H1 (cell line): ENCODE measurements at regions not wholly inside any gene's neighbourhood (a gene's known extent, or its start where the extent isn't known, plus 50 kb on each side); places are given as distances from the start of the nearest gene placed in this dataset.

Source experiments
- CTCF ChIA-PET: fragments of 300-600 bp; sonication (Branson Sonifier 250); formaldehyde crosslinking; loops from one replicate; lab custom pipeline; 2021; ENCODE audit not compliant: partially characterized antibody; lab: Charles Lee
- POLR2A ChIA-PET: fragments of 300-600 bp; sonication (Branson Sonifier 250); formaldehyde crosslinking; loops from one replicate; lab custom pipeline; 2021; ENCODE audit warnings: inconsistent platforms; ENCODE audit not compliant: partially characterized antibody; lab: Charles Lee
- DNase-seq, 2 experiments: peaks; one replicate each; pipeline versions ENCODE4 v3.0.0 to v3.0.0-alpha.2; 2010 to 2022; ENCODE audit warnings: low spot score in 2 of 2, low read depth in 1 of 2, mixed read lengths in 1 of 2
- FAIRE-seq: peaks from 2 replicates; lab custom pipeline; 2011; peaks lifted over from hg19 to GRCh38; lab: Jason Lieb, UNC
- H2AFZ ChIP-seq: 2 replicates; pipeline ENCODE4 v1.8.1; 2012; ENCODE audit warnings: low read length, inconsistent platforms
- H2AK5ac ChIP-seq: 2 replicates; pipeline ENCODE4 v1.6.1; 2013; ENCODE audit warnings: low read depth, low read length
- H2BK120ac ChIP-seq: replicated peaks from 2 replicates; pipeline ENCODE3; 2013; ENCODE audit warnings: low read depth, low read length, inconsistent platforms
- H2BK12ac ChIP-seq: 2 replicates; pipeline ENCODE4 v1.6.1; 2013; ENCODE audit warnings: low read depth, low read length
- H2BK15ac ChIP-seq: 2 replicates; pipeline ENCODE4 v1.6.1; 2013; ENCODE audit warnings: low read length
- H2BK20ac ChIP-seq: 2 replicates; pipeline ENCODE4 v1.6.1; 2013; ENCODE audit warnings: low read length
- H2BK5ac ChIP-seq: 2 replicates; pipeline ENCODE4 v1.6.1; 2013; ENCODE audit warnings: low read depth, low read length
- H3K14ac ChIP-seq: 2 replicates; pipeline ENCODE4 v1.6.1; 2013; ENCODE audit warnings: inconsistent platforms; ENCODE audit not compliant: insufficient read length
- H3K18ac ChIP-seq: 2 replicates; pipeline ENCODE4 v1.6.1; 2013; ENCODE audit warnings: low read length; ENCODE audit errors: extremely low read depth
- H3K23ac ChIP-seq: 2 replicates; pipeline ENCODE4 v1.6.1; 2013; ENCODE audit warnings: inconsistent platforms; ENCODE audit not compliant: insufficient read length
- H3K23me2 ChIP-seq: 2 replicates; pipeline ENCODE4 v1.6.1; 2013; ENCODE audit warnings: low read depth, low read length
- H3K27ac ChIP-seq: 2 replicates; pipeline ENCODE4 v1.6.1; 2011; ENCODE audit warnings: low read depth, low read length, inconsistent platforms
- H3K27me3 ChIP-seq, 4 experiments: replicated peaks in 1 of 4; 1 replicate in 1 of 4; 2 replicates in 3 of 4; pipeline versions ENCODE4 v1.6.1 to v1.8.1; 2011 to 2013; ENCODE audit warnings: low read length in 3 of 4, mild to moderate bottlenecking in 3 of 4, inconsistent platforms in 2 of 4, mixed read lengths in 2 of 4, moderate library complexity in 1 of 4; ENCODE audit not compliant: control insufficient read depth in 3 of 4, insufficient read depth in 3 of 4; ENCODE audit errors: extremely low read depth in 1 of 4
- H3K36me3 ChIP-seq, 4 experiments: 2 replicates each; pipeline versions ENCODE4 v1.6.1 to v1.8.1; 2011 to 2013; ENCODE audit warnings: mild to moderate bottlenecking in 4 of 4, low read length in 3 of 4, moderate library complexity in 2 of 4, control low read depth in 1 of 4, inconsistent platforms in 1 of 4; ENCODE audit not compliant: insufficient read depth in 4 of 4, control insufficient read depth in 2 of 4
- H3K4ac ChIP-seq: replicated peaks from 2 replicates; pipeline ENCODE3; 2013; ENCODE audit warnings: low read length, low read depth, mixed read lengths, inconsistent platforms; ENCODE audit not compliant: insufficient read length
- H3K4me1 ChIP-seq, 4 experiments: replicated peaks in 1 of 4; 1 replicate in 1 of 4; 2 replicates in 3 of 4; pipeline versions ENCODE4 v1.6.1 to v1.8.1; 2011 to 2013; ENCODE audit warnings: low read length in 3 of 4, inconsistent platforms in 2 of 4, mixed read lengths in 1 of 4; ENCODE audit not compliant: insufficient read depth in 4 of 4, control insufficient read depth in 3 of 4
- H3K4me2 ChIP-seq, 2 experiments: 2 replicates each; pipeline versions ENCODE4 v1.6.1 to v1.8.1; 2011 to 2013; ENCODE audit warnings: low read depth in 2 of 2, low read length in 2 of 2, control low read depth in 1 of 2, inconsistent platforms in 1 of 2, mild to moderate bottlenecking in 1 of 2; ENCODE audit not compliant: insufficient read depth in 1 of 2
- H3K4me3 ChIP-seq, 4 experiments: fragments of 200-600, 300-600 bp in 1 of 4; sonication (generic), shearing (Covaris generic), sonication (Bioruptor Twin) in 1 of 4; 2 replicates each; pipeline versions ENCODE4 v1.5.1 to v1.8.1; 2011 to 2016; ENCODE audit warnings: low read length in 4 of 4, low read depth in 3 of 4, control low read depth in 2 of 4, inconsistent platforms in 2 of 4, mild to moderate bottlenecking in 2 of 4, mixed read lengths in 1 of 4, moderate library complexity in 1 of 4; ENCODE audit not compliant: insufficient read depth in 2 of 4; ENCODE audit errors: extremely low read depth in 1 of 4
- H3K56ac ChIP-seq: replicated peaks from 2 replicates; pipeline ENCODE3; 2013; ENCODE audit warnings: low read depth, mild to moderate bottlenecking, mixed read lengths, low read length, inconsistent platforms; ENCODE audit not compliant: insufficient read length
- H3K79me1 ChIP-seq: 2 replicates; pipeline ENCODE4 v1.6.1; 2013; ENCODE audit warnings: low read depth, low read length, control low read depth
- H3K79me2 ChIP-seq, 2 experiments: 2 replicates each; pipeline versions ENCODE4 v1.6.1 to v1.8.1; 2012 to 2013; ENCODE audit warnings: low read length in 2 of 2, mild to moderate bottlenecking in 2 of 2, inconsistent platforms in 1 of 2; ENCODE audit not compliant: insufficient read depth in 2 of 2, control insufficient read depth in 1 of 2
- H3K9ac ChIP-seq, 4 experiments: replicated peaks in 1 of 4; 1 replicate in 1 of 4; 2 replicates in 3 of 4; pipeline versions ENCODE4 v1.6.1 to v1.8.1; 2011 to 2013; ENCODE audit warnings: low read depth in 3 of 4, low read length in 3 of 4, control low read depth in 2 of 4, mild to moderate bottlenecking in 2 of 4, moderate library complexity in 2 of 4, inconsistent platforms in 1 of 4; ENCODE audit errors: extremely low read depth in 1 of 4
- H3K9me3 ChIP-seq, 2 experiments: 2 replicates each; pipeline versions ENCODE4 v1.6.1 to v1.8.1; 2012 to 2013; ENCODE audit warnings: mild to moderate bottlenecking in 2 of 2, moderate library complexity in 2 of 2, control low read depth in 1 of 2, inconsistent platforms in 1 of 2, low read depth in 1 of 2, low read length in 1 of 2, mixed read lengths in 1 of 2; ENCODE audit not compliant: insufficient read depth in 2 of 2
- H4K20me1 ChIP-seq, 2 experiments: replicated peaks in 1 of 2; 2 replicates each; pipeline versions ENCODE3 to v1.8.1; 2011 to 2013; ENCODE audit warnings: inconsistent platforms in 2 of 2, low read length in 2 of 2, mild to moderate bottlenecking in 1 of 2; ENCODE audit not compliant: insufficient read depth in 2 of 2, control insufficient read depth in 1 of 2
- H4K5ac ChIP-seq: 2 replicates; pipeline ENCODE4 v1.6.1; 2013; ENCODE audit warnings: low read length, low read depth, mixed read lengths, inconsistent platforms; ENCODE audit not compliant: insufficient read length
- H4K8ac ChIP-seq: 2 replicates; pipeline ENCODE4 v1.8.0; 2013; ENCODE audit warnings: mild to moderate bottlenecking, moderate library complexity, low read length, inconsistent platforms; ENCODE audit not compliant: insufficient read depth; ENCODE audit errors: extremely low read depth
- H4K91ac ChIP-seq: replicated peaks from 2 replicates; pipeline ENCODE3; 2013; ENCODE audit warnings: low read length, mixed read lengths, inconsistent platforms; ENCODE audit not compliant: insufficient read length
- BCL11A ChIP-seq, 2 experiments: IDR thresholded peaks; one replicate each; pipeline ENCODE4 v1.6.1; 2011; ENCODE audit warnings: low read depth in 2 of 2, low read length in 2 of 2, mild to moderate bottlenecking in 2 of 2
- CTBP2 ChIP-seq: IDR thresholded peaks from 2 replicates; pipeline ENCODE4 v1.7.0; 2011; ENCODE audit warnings: borderline replicate concordance, mild to moderate bottlenecking, moderate library complexity, mixed read lengths, low read length; ENCODE audit not compliant: insufficient read depth, insufficient read length
- POLR2AphosphoS5 ChIP-seq: IDR thresholded peaks from 2 replicates; pipeline ENCODE4 v1.6.1; 2011; ENCODE audit warnings: low read depth, low read length
- SP1 ChIP-seq: IDR thresholded peaks from 2 replicates; pipeline ENCODE4 v1.6.1; 2011; ENCODE audit warnings: low read depth, low read length
- SP4 ChIP-seq: IDR thresholded peaks from 2 replicates; pipeline ENCODE4 v1.6.1; 2012; ENCODE audit warnings: low read length, inconsistent platforms
- WGBS, 2 experiments: shearing (Covaris generic) in 1 of 2; methylation state at CpG; one replicate each; pipeline versions ENCODE4 v1.1.6 to v1.1.7; 2013 to 2015; ENCODE audit warnings: low lambda C conversion rate in 2 of 2, mixed read lengths in 2 of 2, inconsistent platforms in 1 of 2, low coverage in 1 of 2, missing lambda C conversion rate in 1 of 2; ENCODE audit not compliant: insufficient replicate concordance in 2 of 2, insufficient coverage in 1 of 2, insufficient read length in 1 of 2; ENCODE audit errors: extremely low coverage in 1 of 2, missing lambda C conversion rate in 1 of 2; 5-methylcytosine and 5-hydroxymethylcytosine counted together

DNA sequence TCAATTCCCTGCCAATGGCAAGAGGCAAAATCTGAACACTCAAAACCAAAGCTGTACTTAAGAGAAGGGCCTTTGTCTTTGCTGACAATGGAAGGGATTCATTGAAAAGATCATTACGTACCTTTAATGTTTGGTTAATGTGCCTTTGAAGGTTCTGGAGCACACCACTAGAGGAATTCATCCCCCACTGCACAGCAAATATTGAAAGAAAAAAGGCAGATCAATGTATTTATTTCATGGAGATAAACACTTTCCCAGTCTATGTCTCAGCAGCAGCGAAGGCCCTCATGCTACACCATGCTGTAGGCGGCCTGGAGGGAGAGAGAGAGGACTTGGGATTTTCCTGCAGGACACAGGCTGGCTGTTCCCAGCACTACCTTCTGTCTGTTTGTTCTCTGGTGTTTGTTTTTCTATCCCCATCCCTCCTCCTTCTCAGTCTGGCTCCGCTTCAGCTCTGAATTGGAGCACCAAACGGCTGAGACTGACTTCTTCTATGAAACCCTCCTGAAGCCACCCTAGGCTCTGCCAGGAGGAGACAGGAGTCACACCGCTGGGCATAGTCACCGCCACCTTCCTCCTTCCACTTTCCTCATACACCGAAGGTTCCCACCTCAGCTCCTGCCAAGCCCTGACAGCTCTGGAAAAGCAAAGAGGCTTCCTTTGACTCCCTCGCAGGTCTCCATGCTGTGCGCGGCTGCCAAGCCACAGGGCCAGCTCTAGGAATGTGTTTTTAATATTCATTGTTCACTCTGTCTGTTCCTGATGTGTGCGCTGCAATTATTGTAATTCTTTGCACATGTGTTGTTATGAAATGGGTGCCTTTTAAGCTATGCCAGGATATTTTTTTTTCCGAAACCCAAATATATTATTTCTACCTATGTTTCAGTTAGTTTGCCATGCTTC, 301.5 kb downstream of the FZD1 start:
- no peak overlapping the region for H2AFZ ChIP-seq
- no peak overlapping the region for H3K18ac ChIP-seq
- H3K9ac ChIP-seq: no peak overlapping the region
- no peaks in the 10 kb centered on the region for H4K20me1 ChIP-seq
- H3K36me3 ChIP-seq: no peaks in the 10 kb centered on the region
- no peak overlapping the region for H2BK12ac ChIP-seq
- H3K79me2 ChIP-seq: no peaks in the 10 kb centered on the region
- no peaks in the 10 kb centered on the region; the same call in none of the 2 replicates for H3K23me2 ChIP-seq
- no peaks in the 10 kb centered on the region for H3K9me3 ChIP-seq
- ChIA-PET POLR2A (interaction anchor here (1.2 kb wide), 1 partner anchor 31 kb away, joined by 3 read pairs; no protein-coding TSS in a partner anchor), CTCF (no interaction called here)
- H3K56ac ChIP-seq: no peak overlapping the region
- no peak for FAIRE-seq
- no peak overlapping the region for H3K14ac ChIP-seq
- no peak overlapping the region for H4K91ac ChIP-seq
- no peak overlapping the region for H2BK15ac ChIP-seq
- H4K5ac ChIP-seq: no peak overlapping the region
- H2BK5ac ChIP-seq: no peak overlapping the region
- H4K8ac ChIP-seq: no peak overlapping the region
- no peak overlapping the region for H3K23ac ChIP-seq
- no peak overlapping the region for H3K4me2 ChIP-seq
- no peak overlapping the region for H2BK120ac ChIP-seq
- 85% methylated on average over 13 of the region's 13 CpGs; no CpG with 5 or more reads in 1 of the 2 experiments for WGBS, 2 experiments
- DNase-seq: no peak
- TF ChIP-seq SP4 (no peak), SP1 (no peak), BCL11A (IDR thresholded peaks at IDR 0.05; ENCODE audit: low read depth in 2 of 2, low read length in 2 of 2) (no peak), CTBP2 (no peak), POLR2AphosphoS5 (no peak)
- no peak overlapping the region for H3K27ac ChIP-seq
- H3K4ac ChIP-seq: no peak overlapping the region
- no peaks in the 10 kb centered on the region; a peak in 2 of 7 replicates for H3K4me1 ChIP-seq
- no peak overlapping the region for H2AK5ac ChIP-seq
- no peak overlapping the region for H2BK20ac ChIP-seq
- H3K27me3 ChIP-seq: no peaks in the 10 kb centered on the region
- no peaks in the 10 kb centered on the region for H3K79me1 ChIP-seq
- H3K4me3 ChIP-seq: no peak overlapping the region
